KMS-11 (cell line): ENCODE measurements at regions not wholly inside any gene's neighbourhood (a gene's known extent, or its start where the extent isn't known, plus 50 kb on each side); places are given as distances from the start of the nearest gene placed in this dataset.

ENCODE experiments used
- H2AFZ ChIP-seq: fragments of 200-600 bp; sonication (generic); 2 replicates; pipeline ENCODE4 v1.6.1; 2016; ENCODE audit warnings: antibody characterized with exemption, mixed run types, low read depth
- H3K27ac ChIP-seq: fragments of 200-600 bp; sonication (generic); 2 replicates; pipeline ENCODE4 v1.6.1; 2016; ENCODE audit warnings: mild to moderate bottlenecking, mixed run types
- H3K27me3 ChIP-seq: fragments of 200-600 bp; sonication (generic); 2 replicates; pipeline ENCODE4 v1.6.1; 2017; ENCODE audit warnings: mild to moderate bottlenecking, low read depth, mixed run types, moderate library complexity; ENCODE audit not compliant: insufficient read depth
- H3K36me3 ChIP-seq: fragments of 200-600 bp; sonication (generic); 2 replicates; pipeline ENCODE4 v1.6.1; 2017; ENCODE audit warnings: mild to moderate bottlenecking, mixed run types; ENCODE audit not compliant: insufficient read depth
- H3K4me1 ChIP-seq: fragments of 200-600 bp; sonication (generic); 2 replicates; pipeline ENCODE4 v1.6.1; 2016; ENCODE audit warnings: mild to moderate bottlenecking, low read depth, mixed run types; ENCODE audit not compliant: poor library complexity, severe bottlenecking
- H3K4me2 ChIP-seq: fragments of 200-600 bp; sonication (generic); 2 replicates; pipeline ENCODE4 v1.7.0; 2016; ENCODE audit warnings: mild to moderate bottlenecking, mixed run types
- H3K4me3 ChIP-seq: fragments of 200-600 bp; sonication (generic); IDR thresholded peaks from 2 replicates; pipeline ENCODE4 v1.6.1; 2017; ENCODE audit warnings: low read depth, low read length, mixed read lengths; ENCODE audit not compliant: insufficient read depth
- H3K79me2 ChIP-seq: fragments of 200-600 bp; sonication (generic); 2 replicates; pipeline ENCODE4 v1.6.1; 2016; ENCODE audit warnings: low read depth, mixed run types; ENCODE audit not compliant: insufficient read depth
- H3K9ac ChIP-seq: fragments of 200-600 bp; sonication (generic); 2 replicates; pipeline ENCODE4 v1.6.1; 2016; ENCODE audit warnings: mild to moderate bottlenecking, mixed run types
- H4K20me1 ChIP-seq: fragments of 200-600 bp; sonication (generic); 2 replicates; pipeline ENCODE4 v1.6.1; 2016; ENCODE audit warnings: mild to moderate bottlenecking, mixed run types; ENCODE audit not compliant: insufficient read depth
- TF ChIP-seq, protein P1 (sequence below): fragments of 200-600 bp; sonication (generic); conservative IDR thresholded peaks from 2 replicates; pipeline ENCODE4 v1.6.1; 2017; ENCODE audit warnings: low read depth, mild to moderate bottlenecking, antibody characterized with exemption, low read length, moderate library complexity, mixed read lengths

GRCh38 chr13:85729296-85729695, 69.9 kb downstream of the SLITRK6 start:
- Histone ChIP-seq H3K4me1 (no peaks in the 10 kb centered on the region), H3K9ac (no peak overlapping the region), H3K4me3 (no peak overlapping the region), H3K27ac (no peak overlapping the region), H2AFZ (no peak overlapping the region), H3K79me2 (no peaks in the 10 kb centered on the region), H3K4me2 (no peak overlapping the region), H4K20me1 (no peaks in the 10 kb centered on the region), H3K36me3 (no peaks in the 10 kb centered on the region), H3K27me3 (no peaks in the 10 kb centered on the region)
- TF ChIP-seq, protein P1, sequence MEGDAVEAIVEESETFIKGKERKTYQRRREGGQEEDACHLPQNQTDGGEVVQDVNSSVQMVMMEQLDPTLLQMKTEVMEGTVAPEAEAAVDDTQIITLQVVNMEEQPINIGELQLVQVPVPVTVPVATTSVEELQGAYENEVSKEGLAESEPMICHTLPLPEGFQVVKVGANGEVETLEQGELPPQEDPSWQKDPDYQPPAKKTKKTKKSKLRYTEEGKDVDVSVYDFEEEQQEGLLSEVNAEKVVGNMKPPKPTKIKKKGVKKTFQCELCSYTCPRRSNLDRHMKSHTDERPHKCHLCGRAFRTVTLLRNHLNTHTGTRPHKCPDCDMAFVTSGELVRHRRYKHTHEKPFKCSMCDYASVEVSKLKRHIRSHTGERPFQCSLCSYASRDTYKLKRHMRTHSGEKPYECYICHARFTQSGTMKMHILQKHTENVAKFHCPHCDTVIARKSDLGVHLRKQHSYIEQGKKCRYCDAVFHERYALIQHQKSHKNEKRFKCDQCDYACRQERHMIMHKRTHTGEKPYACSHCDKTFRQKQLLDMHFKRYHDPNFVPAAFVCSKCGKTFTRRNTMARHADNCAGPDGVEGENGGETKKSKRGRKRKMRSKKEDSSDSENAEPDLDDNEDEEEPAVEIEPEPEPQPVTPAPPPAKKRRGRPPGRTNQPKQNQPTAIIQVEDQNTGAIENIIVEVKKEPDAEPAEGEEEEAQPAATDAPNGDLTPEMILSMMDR: no peak

- H3K27me3 ChIP-seq: no peaks in the 10 kb centered on the region
- H3K4me3 ChIP-seq: no peak overlapping the region
- no peak overlapping the region for H3K4me2 ChIP-seq
- TF ChIP-seq, protein P1: no peak
- no peaks in the 10 kb centered on the region for H4K20me1 ChIP-seq
- no peaks in the 10 kb centered on the region for H3K4me1 ChIP-seq
- H3K79me2 ChIP-seq: no peaks in the 10 kb centered on the region
- H3K9ac ChIP-seq: no peak overlapping the region
- H3K27ac ChIP-seq: no peak overlapping the region
- H2AFZ ChIP-seq: no peak overlapping the region
- no peaks in the 10 kb centered on the region for H3K36me3 ChIP-seq
Measured at GRCh38 chr13:85728811-85729210, 70.4 kb downstream of the SLITRK6 start.

GRCh38 chr13:85725433-85725832, 73.8 kb downstream of the SLITRK6 start:
- H3K4me3 ChIP-seq: no peak overlapping the region
- no peaks in the 10 kb centered on the region for H3K79me2 ChIP-seq
- H3K36me3 ChIP-seq: no peaks in the 10 kb centered on the region
- no peak overlapping the region for H2AFZ ChIP-seq
- TF ChIP-seq, protein P1: no peak
- no peaks in the 10 kb centered on the region for H3K27me3 ChIP-seq
- no peaks in the 10 kb centered on the region for H3K4me1 ChIP-seq
- no peak overlapping the region for H3K27ac ChIP-seq
- no peaks in the 10 kb centered on the region for H4K20me1 ChIP-seq
- H3K4me2 ChIP-seq: no peak overlapping the region
- H3K9ac ChIP-seq: no peak overlapping the region

DNA sequence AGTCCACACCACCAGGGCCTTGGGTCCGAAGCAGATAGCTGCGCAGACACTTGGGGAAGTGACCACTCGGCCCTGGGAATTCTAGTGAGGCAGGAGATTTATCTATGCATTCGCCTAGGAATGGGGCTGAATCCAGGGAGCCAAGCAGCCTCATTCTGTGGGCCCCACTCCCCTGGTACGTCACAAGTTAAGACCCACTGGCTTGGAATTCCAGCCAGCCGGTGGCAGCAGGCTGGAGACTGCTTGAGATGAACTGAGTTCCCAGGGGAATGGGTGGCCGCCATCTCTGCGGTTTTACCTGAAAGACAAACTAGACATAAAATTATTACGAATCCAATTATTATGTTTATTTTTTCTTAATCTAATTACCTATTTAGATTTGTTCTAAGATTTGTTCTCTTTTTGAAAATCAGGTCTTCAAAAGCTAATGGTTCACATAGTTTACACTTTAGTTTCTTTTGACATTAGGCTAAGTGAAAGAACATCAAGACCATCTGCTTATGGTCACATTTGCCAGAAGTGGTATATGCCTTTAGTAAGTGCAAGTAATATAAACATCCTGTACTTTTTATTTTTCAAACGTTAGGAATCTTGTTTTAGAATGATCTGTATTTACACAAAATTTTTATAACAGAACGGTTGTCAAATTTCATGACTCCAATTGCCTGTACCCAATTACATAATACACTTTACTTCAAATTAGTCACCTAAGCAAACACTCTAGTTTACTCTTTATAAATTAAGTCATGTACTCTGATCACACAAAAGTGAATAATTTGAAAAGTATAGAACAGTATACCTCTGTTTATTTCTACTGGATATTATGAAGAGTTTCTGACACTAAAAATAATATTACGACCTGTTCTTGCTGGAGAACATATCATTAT, 74.4 kb downstream of the SLITRK6 start:
- Histone ChIP-seq H2AFZ (no peak overlapping the region), H3K27ac (no peak overlapping the region), H3K9ac (no peak overlapping the region)

More for the DNA sequence above, 74.4 kb downstream of the SLITRK6 start:
- Histone ChIP-seq H3K4me3 (no peak overlapping the region), H3K4me2 (no peak overlapping the region), H3K79me2 (no peaks in the 10 kb centered on the region), H3K36me3 (no peaks in the 10 kb centered on the region), H4K20me1 (no peaks in the 10 kb centered on the region), H3K27me3 (no peaks in the 10 kb centered on the region), H3K4me1 (no peaks in the 10 kb centered on the region)
- TF ChIP-seq, protein P1: no peak
